ENCODE measurements at regions not wholly inside any gene's neighbourhood (a gene's known extent, or its start where the extent isn't known, plus 50 kb on each side); places are given as distances from the start of the nearest gene placed in this dataset.
"Not testable (repeated sequence)": the region's sequence is repeated elsewhere in the genome, so short reads cannot be mapped to it uniquely, and the experiment has no call there.

GRCh38 chr2:195331966-195332365 is 325.1 kb upstream of the SLC39A10 start:
- no peak for TF ChIP-seq POLR2A (IDR thresholded peaks at IDR 0.05)
- no peak for TF ChIP-seq CTCF (IDR thresholded peaks at IDR 0.05)
- no peak overlapping the region for H3K4me3 ChIP-seq (ENCODE audit: low read depth, poor library complexity, severe bottlenecking)
- 77 to 81% methylated on average over 2 of the region's 2 CpGs for WGBS, 2 donors
- intact Hi-C loops (cut with DNase I; ENCODE audit: low total_unique reads), result no loop called here
- DNase-seq (ENCODE audit: low spot score in 2 of 2), result no peak

- intact Hi-C loops (cut with DNase I; ENCODE audit: low total_unique reads), result no loop called here
- WGBS, 2 donors, result 12 to 13% methylated on average over 1 of the region's 1 CpG
- no peak overlapping the region for H3K4me3 ChIP-seq (ENCODE audit: low read depth, poor library complexity, severe bottlenecking)
- no peak for DNase-seq (ENCODE audit: low spot score in 2 of 2)
- TF ChIP-seq CTCF (IDR thresholded peaks at IDR 0.05) (no peak), POLR2A (IDR thresholded peaks at IDR 0.05) (no peak)
Measured at GRCh38 chr2:195331129-195331528, 325.9 kb upstream of the SLC39A10 start.

- DNase-seq (ENCODE audit: low spot score in 2 of 2), result no peak
- TF ChIP-seq CTCF (IDR thresholded peaks at IDR 0.05) (no peak), POLR2A (IDR thresholded peaks at IDR 0.05) (no peak)
- no peak overlapping the region for H3K4me3 ChIP-seq (ENCODE audit: low read depth, poor library complexity, severe bottlenecking)
- intact Hi-C loops (cut with DNase I; ENCODE audit: low total_unique reads), result no loop called here
Measured at GRCh38 chr2:195330513-195330956, 326.5 kb upstream of the SLC39A10 start.

DNA sequence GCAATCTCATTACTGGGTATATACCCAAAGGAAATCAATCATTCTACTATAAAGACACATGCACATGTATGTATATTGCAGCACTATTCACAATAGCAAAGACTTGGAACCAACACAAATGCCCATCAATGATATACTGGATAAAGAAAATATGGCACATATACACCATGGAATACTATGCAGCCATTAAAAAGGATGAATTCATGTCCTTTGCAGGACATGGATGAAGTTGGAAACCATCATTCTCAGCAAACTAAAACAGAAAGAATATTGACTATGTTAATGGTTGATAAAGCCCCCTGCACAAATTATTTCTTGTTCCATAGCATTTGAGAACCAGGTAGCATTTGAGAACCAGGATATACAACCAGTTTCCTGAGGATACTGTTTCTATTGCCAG is 327.2 kb upstream of the SLC39A10 start:
- intact Hi-C loops (cut with DNase I; ENCODE audit: low total_unique reads); DNase-seq (ENCODE audit: low spot score in 2 of 2); H3K4me3 ChIP-seq (ENCODE audit: low read depth, poor library complexity, severe bottlenecking): not testable (repeated sequence)

DNA sequence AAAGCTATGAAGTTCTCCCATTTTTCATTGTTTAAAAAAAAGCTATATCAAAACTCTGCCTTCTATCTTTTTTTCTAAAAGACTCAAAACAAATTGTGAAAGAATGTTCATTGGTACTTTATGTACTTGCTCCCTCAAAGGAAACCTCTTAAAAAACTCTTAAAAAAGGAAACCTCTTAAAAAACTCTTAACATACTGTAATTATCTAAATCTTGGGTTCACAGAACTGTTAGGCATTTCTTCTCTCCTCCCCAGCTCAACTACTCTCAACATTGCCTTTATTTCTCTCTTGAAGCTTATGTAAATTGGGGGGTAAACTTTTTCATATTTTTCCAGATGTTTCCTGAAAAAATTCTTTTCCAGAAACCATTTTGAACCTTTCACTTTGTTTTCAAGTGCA is 330.5 kb upstream of the SLC39A10 start:
- no peak for DNase-seq (ENCODE audit: low spot score in 2 of 2)
- intact Hi-C loops (cut with DNase I; ENCODE audit: low total_unique reads), result no loop called here
- TF ChIP-seq POLR2A (IDR thresholded peaks at IDR 0.05) (no peak), CTCF (IDR thresholded peaks at IDR 0.05) (no peak)
- H3K4me3 ChIP-seq (ENCODE audit: low read depth, poor library complexity, severe bottlenecking), result no peak overlapping the region

DNA sequence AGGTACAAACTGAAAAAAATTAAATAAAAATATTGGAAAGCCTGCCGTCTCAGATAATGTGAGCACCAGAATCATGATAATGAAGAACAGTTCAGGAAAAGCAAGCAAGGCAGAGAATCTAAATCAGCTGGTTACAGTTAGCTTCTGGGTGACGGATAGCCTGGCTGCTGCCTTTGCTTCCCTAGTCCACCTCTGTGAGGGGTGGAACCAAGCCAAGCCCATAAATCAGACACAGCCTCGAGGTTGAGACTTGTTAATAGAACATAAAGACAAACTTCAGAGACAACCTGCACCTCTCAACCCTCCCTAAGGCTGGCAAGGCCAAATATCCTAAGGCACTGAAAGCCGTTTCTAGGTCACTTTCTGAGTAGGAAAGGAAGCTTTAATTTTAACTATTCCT is 334.7 kb upstream of the SLC39A10 start:
- no peak overlapping the region for H3K4me3 ChIP-seq (ENCODE audit: low read depth, poor library complexity, severe bottlenecking)
- TF ChIP-seq CTCF (IDR thresholded peaks at IDR 0.05) (no peak), POLR2A (IDR thresholded peaks at IDR 0.05) (no peak)
- intact Hi-C loops (cut with DNase I; ENCODE audit: low total_unique reads), result no loop called here
- WGBS, 2 donors, result 13 to 17% methylated on average over 4 of the region's 4 CpGs
- DNase-seq (ENCODE audit: low spot score in 2 of 2), result no peak

All from lower leg skin (tissue), 4 donors.